Activated CD8-positive, alpha-beta T cell treated with anti-CD3 and anti-CD28 coated beads for 36 hours (primary cell): ENCODE measurements at regions not wholly inside any gene's neighbourhood (a gene's known extent, or its start where the extent isn't known, plus 50 kb on each side); places are given as distances from the start of the nearest gene placed in this dataset.
"Not testable (repeated sequence)": the region's sequence is repeated elsewhere in the genome, so short reads cannot be mapped to it uniquely, and the experiment has no call there.

Experiments
- ATAC-seq: fragments of 200-7000 bp; cut with Tn5 transposase; one replicate; pipeline ENCODE4 v1.10.0; 2021; ENCODE audit warnings: mild to moderate bottlenecking, moderate library complexity
- CTCF ChIA-PET: fragments of 350-600 bp; sonication (Branson Sonifier 250); formaldehyde crosslinking; loops from one replicate; lab custom pipeline; 2021; ENCODE audit warnings: antibody characterized with exemption; lab: Charles Lee
- POLR2A ChIA-PET: fragments of 350-600 bp; sonication (Branson Sonifier 250); formaldehyde crosslinking; loops from one replicate; lab custom pipeline; 2021; ENCODE audit warnings: antibody characterized with exemption; lab: Charles Lee
- DNase-seq: peaks from one replicate; pipeline ENCODE4 v3.0.0-alpha.2; 2020
- H3K27ac Mint-ChIP-seq: one replicate; pipeline ENCODE4 v1.8.0; 2021; ENCODE audit warnings: mild to moderate bottlenecking, mixed read lengths
- H3K27me3 Mint-ChIP-seq: one replicate; pipeline ENCODE4 v1.8.0; 2021; ENCODE audit warnings: mixed read lengths
- H3K36me3 Mint-ChIP-seq: one replicate; pipeline ENCODE4 v1.8.0; 2021; ENCODE audit warnings: low read depth, mixed read lengths
- H3K4me1 Mint-ChIP-seq: one replicate; pipeline ENCODE4 v1.8.0; 2021; ENCODE audit warnings: low read depth, mixed read lengths
- H3K4me3 Mint-ChIP-seq: one replicate; pipeline ENCODE4 v1.8.0; 2021; ENCODE audit warnings: mild to moderate bottlenecking, moderate library complexity, mixed read lengths
- H3K9me3 Mint-ChIP-seq: one replicate; pipeline ENCODE4 v1.8.0; 2021; ENCODE audit warnings: mixed read lengths
- CTCF ChIP-seq: fragments of 200-600 bp; IDR thresholded peaks from one replicate; pipeline ENCODE4 v1.8.0; 2022; ENCODE audit warnings: antibody characterized with exemption, mild to moderate bottlenecking
- intact Hi-C: fragments of 100-400 bp; cut with micrococcal nuclease; formaldehyde crosslinking; loops from one replicate; pipeline ENCODE4 v1.10.0; 2022

GRCh38 chr1:173315296-173315695 lies 108.2 kb upstream of the TNFSF4 start:
- intact Hi-C loops = no loop called here
- H3K4me3 Mint-ChIP-seq = no peak overlapping the region
- no peak for TF ChIP-seq CTCF
- ChIA-PET CTCF (interaction anchor here (1.7 kb wide), 1 partner anchor 60 kb away, joined by 4 read pairs; no protein-coding TSS in a partner anchor), POLR2A (no interaction called here)
- no peaks in the 10 kb centered on the region for H3K27me3 Mint-ChIP-seq
- DNase-seq (no peak), ATAC-seq (no peak)
- H3K27ac Mint-ChIP-seq = no peak overlapping the region
- H3K9me3 Mint-ChIP-seq = peaks cover 3% of the 10 kb centered on the region
- peaks cover 6% of the 10 kb centered on the region for H3K4me1 Mint-ChIP-seq
- peaks cover 3% of the 10 kb centered on the region for H3K36me3 Mint-ChIP-seq

GRCh38 chr1:173318788-173319187 lies 111.7 kb upstream of the TNFSF4 start:
- Mint-ChIP-seq H3K27me3 (no peaks in the 10 kb centered on the region), H3K4me3 (no peak overlapping the region), H3K9me3 (peaks cover 5% of the 10 kb centered on the region), H3K36me3 (peaks cover 20% of the 10 kb centered on the region), H3K4me1 (peaks cover 6% of the 10 kb centered on the region), H3K27ac (no peak overlapping the region)
- DNase-seq (no peak), ATAC-seq (no peak)
- intact Hi-C loops = no loop called here
- ChIA-PET POLR2A (no interaction called here), CTCF (interaction anchor here (0.6 to 0.9 kb wide), 3 partner anchors 13 to 577 kb away, joined by 3 to 4 read pairs (median 3); no protein-coding TSS in a partner anchor)
- no peak for TF ChIP-seq CTCF

GRCh38 chr1:173324352-173324751 lies 117.2 kb upstream of the TNFSF4 start:
- DNase-seq, H3K27ac Mint-ChIP-seq, POLR2A ChIA-PET, H3K27me3 Mint-ChIP-seq, CTCF ChIA-PET, H3K4me3 Mint-ChIP-seq, ATAC-seq, intact Hi-C loops, H3K4me1 Mint-ChIP-seq: not testable (repeated sequence)
- Mint-ChIP-seq H3K9me3 (peaks cover 11% of the 10 kb centered on the region), H3K36me3 (peaks cover 28% of the 10 kb centered on the region)

GRCh38 chr1:173327987-173328386 lies 120.9 kb upstream of the TNFSF4 start:
- POLR2A ChIA-PET, CTCF ChIA-PET, H3K4me3 Mint-ChIP-seq, H3K9me3 Mint-ChIP-seq, H3K27me3 Mint-ChIP-seq, H3K27ac Mint-ChIP-seq, ATAC-seq, intact Hi-C loops, DNase-seq: not testable (repeated sequence)
- H3K36me3 Mint-ChIP-seq = peaks cover 14% of the 10 kb centered on the region
- H3K4me1 Mint-ChIP-seq = peaks cover 24% of the 10 kb centered on the region

- ChIA-PET CTCF (no interaction called here), POLR2A (no interaction called here)
- Mint-ChIP-seq H3K27me3 (no peaks in the 10 kb centered on the region), H3K4me1 (peaks cover 32% of the 10 kb centered on the region), H3K36me3 (peaks cover 11% of the 10 kb centered on the region), H3K4me3 (no peak overlapping the region), H3K9me3 (peaks cover 5% of the 10 kb centered on the region), H3K27ac (no peak overlapping the region)
- ATAC-seq (no peak), DNase-seq (no peak)
- intact Hi-C loops = no loop called here
- no peak for TF ChIP-seq CTCF
Measured at GRCh38 chr1:173328961-173329360, 121.8 kb upstream of the TNFSF4 start.

- Mint-ChIP-seq H3K4me1 (peaks cover 32% of the 10 kb centered on the region), H3K36me3 (peaks cover 4% of the 10 kb centered on the region), H3K27me3 (no peaks in the 10 kb centered on the region), H3K27ac (no peak overlapping the region), H3K9me3 (peaks cover 1% of the 10 kb centered on the region), H3K4me3 (no peak overlapping the region)
- POLR2A ChIA-PET = interaction anchor here (0.6 kb wide), 1 partner anchor 16 kb away, joined by 3 read pairs; no protein-coding TSS in a partner anchor
- intact Hi-C loops = no loop called here
- no peak for TF ChIP-seq CTCF
- CTCF ChIA-PET = no interaction called here
- DNase-seq (no peak), ATAC-seq (no peak)
Measured at GRCh38 chr1:173329726-173330125, 122.6 kb upstream of the TNFSF4 start.
